ENCODE measurements at regions not wholly inside any gene's neighbourhood (a gene's known extent, or its start where the extent isn't known, plus 50 kb on each side); places are given as distances from the start of the nearest gene placed in this dataset.
A peak's percentile ranks its signal among the peaks of the same experiment; 100 is the strongest.
"Not testable (repeated sequence)": the region's sequence is repeated elsewhere in the genome, so short reads cannot be mapped to it uniquely, and the experiment has no call there.

- Histone ChIP-seq H3K27me3 (no peaks in the 10 kb centered on the region), H3K4me3 (no peak overlapping the region), H3K4me1 (ENCODE audit: low read depth) (no peaks in the 10 kb centered on the region), H3K27ac (no peak overlapping the region), H3K9me3 (ENCODE audit: low read depth) (no peaks in the 10 kb centered on the region), H3K36me3 (no peaks in the 10 kb centered on the region)
- peak in 1 of 2 donors; percentile 25 for DNase-seq (ENCODE audit: low read depth in 1 of 2, low spot score in 1 of 2)
- TF ChIP-seq CTCF (IDR thresholded peaks at IDR 0.05; ENCODE audit: low read depth, low read length) = no peak
Measured at GRCh38 chr13:46475541-46475991, 77.4 kb upstream of the LRCH1 start.

DNA sequence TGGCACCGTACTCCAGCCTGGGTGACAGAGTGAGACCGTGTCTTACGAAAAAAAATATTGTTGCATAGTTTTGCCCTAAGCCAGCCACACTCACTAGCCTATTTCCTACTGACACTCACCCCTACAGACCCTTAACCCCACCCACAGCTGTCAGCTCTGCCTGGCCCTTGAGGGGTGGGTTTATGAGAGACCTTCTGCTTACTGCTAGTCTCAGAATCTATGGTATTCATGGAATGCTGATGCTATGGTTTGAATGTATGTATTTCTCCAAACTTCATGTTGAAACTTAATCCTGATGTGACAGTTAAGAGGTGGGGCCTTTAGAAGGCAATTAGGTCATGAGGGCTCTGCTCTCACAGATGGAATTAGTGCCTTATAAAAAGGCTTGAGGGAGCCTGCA lies 79.2 kb upstream of the LRCH1 start:
- no peak overlapping the region for H3K27ac ChIP-seq
- no peaks in the 10 kb centered on the region for H3K36me3 ChIP-seq
- H3K4me3 ChIP-seq = no peak overlapping the region
- no peaks in the 10 kb centered on the region for H3K27me3 ChIP-seq
- no peak for TF ChIP-seq CTCF (IDR thresholded peaks at IDR 0.05; ENCODE audit: low read depth, low read length)
- DNase-seq (ENCODE audit: low read depth in 1 of 2, low spot score in 1 of 2) = peak in 1 of 2 donors; percentile 19
- no peaks in the 10 kb centered on the region for H3K9me3 ChIP-seq (ENCODE audit: low read depth)
- no peaks in the 10 kb centered on the region for H3K4me1 ChIP-seq (ENCODE audit: low read depth)

- no peaks in the 10 kb centered on the region for H3K4me1 ChIP-seq (ENCODE audit: low read depth)
- no peak overlapping the region for H3K27ac ChIP-seq
- H3K36me3 ChIP-seq = no peaks in the 10 kb centered on the region
- H3K9me3 ChIP-seq (ENCODE audit: low read depth) = no peaks in the 10 kb centered on the region
- no peak for TF ChIP-seq CTCF (IDR thresholded peaks at IDR 0.05; ENCODE audit: low read depth, low read length)
- H3K27me3 ChIP-seq = no peaks in the 10 kb centered on the region
- DNase-seq (ENCODE audit: low read depth in 1 of 2, low spot score in 1 of 2) = no peak
- H3K4me3 ChIP-seq = no peak overlapping the region
Measured at GRCh38 chr13:46472384-46472783, 80.6 kb upstream of the LRCH1 start.

DNA sequence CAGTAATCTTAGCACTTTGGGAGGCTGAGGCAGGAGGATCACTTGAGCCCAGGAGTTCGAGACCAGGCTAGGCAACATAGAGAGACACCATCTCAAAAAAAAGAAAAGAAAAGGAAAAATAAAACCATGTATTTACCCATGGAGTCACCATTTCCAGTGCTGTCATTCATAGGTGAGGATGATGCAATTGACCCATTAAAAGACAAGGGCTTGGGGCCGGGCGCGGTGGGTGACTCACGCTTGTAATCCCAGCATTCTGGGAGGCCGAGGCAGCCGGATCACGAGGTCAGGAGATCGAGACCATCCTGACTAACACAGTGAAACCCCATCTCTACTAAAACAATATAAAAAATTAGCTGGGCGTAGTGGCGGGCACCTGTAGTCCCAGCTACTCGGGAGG lies 82.6 kb upstream of the RUBCNL start:
- not testable (repeated sequence) for H3K4me3 ChIP-seq; H3K27ac ChIP-seq; H3K4me1 ChIP-seq (ENCODE audit: low read depth); DNase-seq (ENCODE audit: low read depth in 1 of 2, low spot score in 1 of 2); H3K9me3 ChIP-seq (ENCODE audit: low read depth); H3K36me3 ChIP-seq; H3K27me3 ChIP-seq

GRCh38 chr13:46468570-46469463 lies 81.8 kb upstream of the RUBCNL start:
- DNase-seq (ENCODE audit: low read depth in 1 of 2, low spot score in 1 of 2) = peak in 1 of 2 donors; percentile 71
- Histone ChIP-seq H3K27ac (no peak overlapping the region), H3K4me1 (ENCODE audit: low read depth) (no peaks in the 10 kb centered on the region), H3K4me3 (no peak overlapping the region), H3K27me3 (no peaks in the 10 kb centered on the region), H3K36me3 (no peaks in the 10 kb centered on the region), H3K9me3 (ENCODE audit: low read depth) (no peaks in the 10 kb centered on the region)
- no peak for TF ChIP-seq CTCF (IDR thresholded peaks at IDR 0.05; ENCODE audit: low read depth, low read length)

DNA sequence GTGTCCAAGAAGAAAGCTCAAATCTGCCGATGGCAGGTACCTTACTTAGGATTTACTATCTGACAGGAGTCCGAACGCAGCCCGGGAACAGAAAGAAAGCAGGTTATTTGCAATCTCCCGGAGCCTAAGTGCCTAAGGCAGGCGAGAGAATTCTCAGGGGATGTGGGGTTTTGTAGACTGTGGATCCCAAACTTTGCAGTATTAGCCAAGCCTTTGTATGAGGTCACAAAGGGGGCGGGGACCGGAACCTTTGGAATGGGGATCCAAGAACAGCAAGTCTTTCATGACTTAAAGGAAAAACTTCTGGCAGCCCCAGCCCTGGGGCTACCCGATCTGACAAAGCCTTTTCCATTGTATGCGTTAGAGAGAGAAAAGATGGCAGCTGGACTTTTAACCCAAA lies 80.6 kb upstream of the RUBCNL start:
- not testable (repeated sequence) for H3K27me3 ChIP-seq; H3K9me3 ChIP-seq (ENCODE audit: low read depth); H3K27ac ChIP-seq; H3K36me3 ChIP-seq; H3K4me3 ChIP-seq; H3K4me1 ChIP-seq (ENCODE audit: low read depth)
- peak in 1 of 2 donors; percentile 20 for DNase-seq (ENCODE audit: low read depth in 1 of 2, low spot score in 1 of 2)

DNA sequence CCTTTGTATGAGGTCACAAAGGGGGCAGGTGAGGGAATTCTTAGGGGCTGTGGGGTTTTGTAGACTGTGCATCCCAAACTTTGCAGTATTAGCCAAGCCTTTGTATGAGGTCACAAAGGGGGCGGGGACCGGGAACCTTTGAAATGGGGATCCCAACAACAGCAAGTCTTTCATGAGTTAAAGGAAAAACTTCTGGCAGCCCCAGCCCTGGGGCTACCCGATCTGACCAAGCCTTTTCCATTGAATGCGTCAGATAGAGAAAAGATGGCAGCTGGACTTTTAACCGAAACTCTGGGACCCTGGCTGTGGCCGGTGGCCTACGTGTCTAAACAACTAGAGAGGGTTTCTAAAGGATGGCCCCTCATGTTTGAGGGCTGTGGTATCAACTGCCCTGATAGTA lies 79.0 kb upstream of the RUBCNL start:
- H3K27ac ChIP-seq; H3K9me3 ChIP-seq (ENCODE audit: low read depth); H3K4me1 ChIP-seq (ENCODE audit: low read depth); H3K4me3 ChIP-seq; H3K36me3 ChIP-seq; DNase-seq (ENCODE audit: low read depth in 1 of 2, low spot score in 1 of 2); H3K27me3 ChIP-seq: not testable (repeated sequence)
